Activated naive CD4-positive, alpha-beta T cell treated with anti-CD3 and anti-CD28 coated beads, Interleukin-2, amount 50 U/mL, for 72 hours (primary cell): ENCODE measurements at regions not wholly inside any gene's neighbourhood (a gene's known extent, or its start where the extent isn't known, plus 50 kb on each side); places are given as distances from the start of the nearest gene placed in this dataset.
"Not testable (repeated sequence)": the region's sequence is repeated elsewhere in the genome, so short reads cannot be mapped to it uniquely, and the experiment has no call there.

Experiments used
- ATAC-seq, 2 donors: fragments of 150-1000 bp; cut with Tn5 transposase; 2 replicates each; pipeline ENCODE4 v1.10.0; 2021; ENCODE audit warnings: mild to moderate bottlenecking in 2 of 2, moderate library complexity in 2 of 2
- DNase-seq, 2 donors: peaks; one replicate each; pipeline ENCODE4 v3.0.0; 2021 to 2022; ENCODE audit warnings: low spot score in 2 of 2
- H3K27ac Mint-ChIP-seq, 2 donors: one replicate each; pipeline ENCODE4 v1.8.0; 2022; ENCODE audit warnings: mild to moderate bottlenecking in 2 of 2, mixed read lengths in 2 of 2
- H3K36me3 Mint-ChIP-seq, 2 donors: one replicate each; pipeline ENCODE4 v1.8.0; 2022; ENCODE audit warnings: mixed read lengths in 2 of 2
- H3K9me3 Mint-ChIP-seq, 2 donors: one replicate each; pipeline ENCODE4 v1.8.0; 2022; ENCODE audit warnings: mixed read lengths in 2 of 2

DNA sequence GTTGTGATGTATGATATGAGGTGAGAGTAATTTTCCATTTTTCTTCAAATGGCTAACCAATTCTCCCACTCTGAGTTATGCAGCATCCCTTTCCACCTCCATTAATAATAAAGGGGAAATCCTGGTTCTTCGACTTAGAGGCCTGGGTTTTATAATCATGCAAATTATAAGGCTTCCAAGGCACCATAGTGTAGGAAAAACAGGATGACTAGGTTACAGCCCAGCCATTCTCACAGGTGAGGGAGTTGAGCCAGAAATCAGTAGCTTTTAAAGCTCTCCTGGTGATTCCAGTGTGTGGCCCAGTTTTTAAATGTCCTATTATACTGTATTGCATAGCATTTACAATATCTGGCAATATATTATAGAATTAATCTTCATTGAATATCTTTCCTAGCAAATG, 203.1 kb downstream of the ARHGEF9 start:
- Mint-ChIP-seq H3K36me3 (no peaks in the 10 kb centered on the region), H3K27ac (no peak overlapping the region), H3K9me3 (no peaks in the 10 kb centered on the region)
- DNase-seq, result no peak
- no peak for ATAC-seq

GRCh38 chrX:63581398-63581797, 203.6 kb downstream of the ARHGEF9 start:
- Mint-ChIP-seq H3K9me3 (no peaks in the 10 kb centered on the region), H3K36me3 (no peaks in the 10 kb centered on the region), H3K27ac (no peak overlapping the region)
- ATAC-seq (no peak), DNase-seq (no peak)

DNA sequence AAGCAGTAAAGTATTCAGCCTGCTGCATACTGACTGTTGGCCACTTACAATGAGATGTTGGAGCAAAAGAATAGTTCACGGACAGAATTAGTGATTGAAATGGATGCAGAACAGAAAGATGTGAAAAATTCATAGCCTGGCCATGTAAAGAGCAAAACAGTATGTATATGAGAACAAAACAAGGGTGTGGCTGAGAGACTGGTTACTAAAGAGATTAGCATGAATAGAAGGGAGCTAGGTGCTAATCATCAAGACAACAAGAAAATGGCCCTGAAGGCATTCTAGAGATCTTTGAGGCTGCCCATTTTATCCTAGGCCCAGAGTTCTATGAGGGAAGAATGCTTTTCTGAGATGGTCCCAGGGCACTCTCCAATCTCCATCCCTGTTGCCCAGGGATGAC, 208.5 kb downstream of the ARHGEF9 start:
- Mint-ChIP-seq H3K36me3 (no peaks in the 10 kb centered on the region), H3K9me3 (no peaks in the 10 kb centered on the region), H3K27ac (no peak overlapping the region)
- DNase-seq, result no peak
- no peak for ATAC-seq

- not testable (repeated sequence) for H3K36me3 Mint-ChIP-seq, H3K27ac Mint-ChIP-seq, ATAC-seq, DNase-seq, H3K9me3 Mint-ChIP-seq
Measured at GRCh38 chrX:63575700-63576099, 209.3 kb downstream of the ARHGEF9 start.

DNA sequence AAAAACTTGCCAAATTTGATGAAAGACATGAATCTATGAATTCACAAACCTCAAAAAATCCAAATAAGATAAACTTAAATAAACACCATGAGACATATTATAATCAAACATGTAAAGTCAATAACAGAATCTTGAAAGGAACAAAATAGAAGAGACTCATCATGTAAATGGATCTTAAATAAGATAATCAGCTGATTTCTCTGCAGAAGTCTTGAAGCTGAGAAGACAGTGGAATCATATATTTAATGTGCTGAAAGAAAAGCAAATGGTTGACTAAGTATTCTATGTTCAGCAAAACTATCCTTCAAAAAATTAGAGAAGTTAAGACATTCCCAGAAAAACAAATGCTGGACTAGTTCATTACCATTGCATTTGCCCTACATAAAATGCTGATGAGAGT, 215.7 kb upstream of the SPIN4 start:
- ATAC-seq, result no peak
- Mint-ChIP-seq H3K36me3 (peaks cover 5 to 10% of the 10 kb centered on the region in 2 donors), H3K27ac (no peak overlapping the region), H3K9me3 (peaks cover 0 to 5% of the 10 kb centered on the region in 2 donors)
- DNase-seq, result no peak

DNA sequence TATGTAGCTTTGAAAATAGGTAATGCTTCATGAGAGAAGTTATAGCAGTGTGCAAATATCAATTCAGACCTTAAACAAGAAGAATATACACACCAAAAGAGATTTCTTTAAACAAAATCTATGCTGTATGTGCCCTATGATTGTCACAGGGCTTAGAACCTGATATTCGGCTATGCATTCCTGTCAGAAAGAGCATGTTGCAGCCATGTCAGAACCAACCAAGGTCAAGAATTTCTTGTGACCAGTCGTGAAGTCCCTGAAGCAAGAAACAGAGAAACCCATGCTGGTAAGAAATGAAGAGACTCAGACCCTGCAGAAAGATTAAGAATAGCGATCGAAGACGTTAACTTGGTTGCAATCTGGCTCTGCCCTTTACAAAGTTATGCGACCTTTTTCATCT, 210.3 kb upstream of the SPIN4 start:
- no peak for DNase-seq
- no peak for ATAC-seq
- H3K9me3 Mint-ChIP-seq, result peaks cover 0 to 2% of the 10 kb centered on the region in 2 donors
- H3K36me3 Mint-ChIP-seq, result peaks cover 11 to 17% of the 10 kb centered on the region in 2 donors
- H3K27ac Mint-ChIP-seq, result peak overlapping the region in 1 of 2 donors; percentile 91

- ATAC-seq, result peak; percentile 99
- Mint-ChIP-seq H3K9me3 (peaks cover 2% of the 10 kb centered on the region in 2 donors), H3K27ac (peak overlapping the region; percentile 91), H3K36me3 (peaks cover 11 to 12% of the 10 kb centered on the region in 2 donors)
- peak; percentile 36 to 57 for DNase-seq
Measured at GRCh38 chrX:63560601-63561218, 209.6 kb upstream of the SPIN4 start.

GRCh38 chrX:63551856-63552255, 200.7 kb upstream of the SPIN4 start:
- no peak for DNase-seq
- peaks cover 4 to 5% of the 10 kb centered on the region in 2 donors for H3K9me3 Mint-ChIP-seq
- ATAC-seq, result no peak
- H3K36me3 Mint-ChIP-seq, result peaks cover 12 to 26% of the 10 kb centered on the region in 2 donors
- no peak overlapping the region for H3K27ac Mint-ChIP-seq

GRCh38 chrX:63530654-63531053, 179.5 kb upstream of the SPIN4 start:
- DNase-seq (no peak), ATAC-seq (no peak)
- Mint-ChIP-seq H3K36me3 (peaks cover 28 to 41% of the 10 kb centered on the region in 2 donors), H3K27ac (no peak overlapping the region), H3K9me3 (peaks cover 4 to 13% of the 10 kb centered on the region in 2 donors)

GRCh38 chrX:63529961-63530360, 178.8 kb upstream of the SPIN4 start:
- Mint-ChIP-seq H3K36me3 (peaks cover 24 to 35% of the 10 kb centered on the region in 2 donors), H3K27ac (no peak overlapping the region), H3K9me3 (peaks cover 4 to 13% of the 10 kb centered on the region in 2 donors)
- no peak for DNase-seq
- no peak for ATAC-seq

- Mint-ChIP-seq H3K9me3 (peaks cover 4 to 10% of the 10 kb centered on the region in 2 donors), H3K36me3 (peaks cover 11 to 23% of the 10 kb centered on the region in 2 donors), H3K27ac (no peak overlapping the region)
- DNase-seq (no peak), ATAC-seq (no peak)
Measured at GRCh38 chrX:63526863-63527262, 175.7 kb upstream of the SPIN4 start.

DNA sequence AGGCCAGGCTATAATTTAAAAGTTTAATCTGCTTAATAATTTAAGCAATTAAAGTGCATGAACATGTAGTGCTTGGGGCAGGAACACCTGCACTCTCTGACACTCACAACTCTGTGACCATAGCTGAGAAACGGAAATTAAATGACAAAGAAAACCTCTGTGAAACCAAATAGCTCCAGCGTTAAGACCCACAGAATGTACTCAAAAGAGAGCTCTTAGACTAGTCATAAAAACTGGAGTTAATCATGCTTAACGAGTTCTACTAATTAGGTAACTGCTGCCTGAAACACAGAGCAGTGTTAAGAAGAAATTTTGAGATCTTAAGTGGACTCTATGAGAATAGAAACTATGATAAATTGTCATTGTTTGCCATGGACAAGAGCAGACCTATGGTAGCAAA, 174.4 kb upstream of the SPIN4 start:
- Mint-ChIP-seq H3K36me3 (peaks cover 5 to 17% of the 10 kb centered on the region in 2 donors), H3K9me3 (peaks cover under 1 to 4% of the 10 kb centered on the region in 2 donors), H3K27ac (no peak overlapping the region)
- DNase-seq, result no peak
- ATAC-seq, result no peak

GRCh38 chrX:63519368-63519767, 168.2 kb upstream of the SPIN4 start:
- not testable (repeated sequence) for ATAC-seq, DNase-seq, H3K27ac Mint-ChIP-seq, H3K9me3 Mint-ChIP-seq, H3K36me3 Mint-ChIP-seq

DNA sequence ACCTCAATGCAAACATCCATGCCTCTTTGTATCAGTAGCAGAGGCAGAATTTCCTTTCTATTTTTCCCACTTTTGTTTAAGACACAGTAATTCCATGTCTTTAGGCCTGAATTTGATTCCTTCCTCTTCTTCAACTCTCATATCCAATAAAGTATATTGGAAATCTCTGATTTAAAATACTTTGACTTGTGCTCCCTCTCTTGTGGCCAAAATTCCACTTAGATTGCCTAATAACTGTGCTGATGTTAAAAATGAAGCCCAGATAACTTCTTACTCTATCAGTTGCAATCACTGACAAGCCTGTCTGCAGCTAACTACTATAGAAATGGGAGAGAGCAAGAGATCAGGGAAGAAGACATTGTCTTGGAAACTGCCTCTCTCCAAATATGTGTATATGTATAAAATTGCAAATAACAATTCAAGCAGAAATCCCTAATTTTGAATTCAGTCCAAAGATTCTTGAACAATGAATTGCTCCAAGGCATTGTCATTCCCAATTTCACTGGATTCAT, 163.5 kb upstream of the SPIN4 start:
- Mint-ChIP-seq H3K9me3 (no peaks in the 10 kb centered on the region), H3K27ac (no peak overlapping the region), H3K36me3 (no peaks in the 10 kb centered on the region)
- DNase-seq (no peak), ATAC-seq (no peak)

DNA sequence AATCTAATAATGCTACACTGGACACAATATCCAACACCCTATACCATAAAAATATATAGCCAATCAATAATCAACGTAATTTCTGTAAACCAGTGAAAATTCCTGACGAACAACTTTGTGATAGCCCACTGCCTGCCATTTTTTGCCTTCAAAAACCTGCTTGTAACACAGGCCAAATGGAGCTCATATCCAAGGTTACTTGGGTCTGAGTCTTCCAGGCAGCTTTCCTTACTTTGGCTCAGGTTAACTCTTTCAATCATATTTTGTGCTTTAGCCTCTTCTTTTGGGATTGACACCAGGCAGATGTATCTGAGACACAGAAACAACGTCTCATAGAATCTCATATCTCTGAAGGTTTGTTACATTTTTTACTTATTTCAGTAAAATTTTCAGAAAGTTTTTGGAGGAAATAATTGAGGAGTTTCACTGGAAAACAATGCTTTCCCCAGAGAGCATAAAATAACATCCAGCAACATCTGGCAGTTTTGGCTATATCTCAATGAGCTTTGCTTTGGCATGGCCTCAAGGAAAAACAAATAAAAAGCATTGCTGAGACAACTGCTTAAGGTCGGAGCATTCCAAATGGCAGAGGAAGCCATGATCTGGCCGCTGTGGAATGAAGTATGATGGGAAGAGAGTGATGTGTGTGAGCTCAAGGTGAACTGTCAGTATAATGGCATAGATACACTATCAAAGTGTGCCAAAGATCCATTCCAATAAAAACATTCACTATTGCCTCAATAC, 162.9 kb upstream of the SPIN4 start:
- no peak for ATAC-seq
- no peak overlapping the region for H3K27ac Mint-ChIP-seq
- H3K36me3 Mint-ChIP-seq, result no peaks in the 10 kb centered on the region
- no peaks in the 10 kb centered on the region for H3K9me3 Mint-ChIP-seq
- DNase-seq, result no peak

DNA sequence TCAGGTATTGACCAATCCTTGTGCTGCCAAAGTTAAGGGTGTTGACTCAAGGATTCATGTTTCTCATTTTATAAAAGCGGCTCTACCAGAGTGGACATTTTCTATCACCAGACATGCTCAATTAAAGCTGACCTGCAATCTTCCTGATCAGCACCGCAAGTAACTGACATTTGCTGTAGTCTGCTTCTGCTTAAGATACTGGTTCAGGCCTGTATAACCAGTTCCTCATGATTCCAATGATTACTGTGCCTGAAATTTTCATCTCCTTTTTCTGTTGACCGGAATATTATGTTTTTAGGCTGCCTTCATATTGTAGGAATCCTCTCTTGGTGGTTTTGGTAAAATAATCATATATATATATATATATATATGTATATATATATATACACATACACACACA, 160.2 kb upstream of the SPIN4 start:
- Mint-ChIP-seq H3K27ac (no peak overlapping the region), H3K36me3 (no peaks in the 10 kb centered on the region), H3K9me3 (no peaks in the 10 kb centered on the region)
- DNase-seq, result no peak
- no peak for ATAC-seq

DNA sequence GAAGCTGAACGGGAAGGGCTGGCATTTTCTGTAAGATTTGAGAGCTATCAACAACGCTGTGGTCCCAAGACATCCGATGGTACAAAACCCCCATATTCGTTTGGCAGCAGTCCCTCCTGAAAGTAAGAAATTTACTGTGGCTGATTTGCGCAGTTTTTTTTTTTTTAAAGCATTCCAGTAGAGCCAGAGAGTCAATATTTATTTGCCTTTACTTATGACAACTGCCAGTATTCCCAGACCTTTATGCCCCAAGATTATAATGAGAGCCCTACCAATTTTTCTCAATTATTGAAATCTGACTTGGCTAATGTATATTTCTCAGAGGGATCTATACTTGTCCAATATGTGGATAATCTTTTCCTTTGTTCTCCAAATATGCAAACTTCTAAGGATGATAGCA, 157.5 kb upstream of the SPIN4 start:
- ATAC-seq (no peak), DNase-seq (no peak)
- H3K27ac Mint-ChIP-seq, result no peak overlapping the region
- no peaks in the 10 kb centered on the region for H3K9me3 Mint-ChIP-seq
- no peaks in the 10 kb centered on the region for H3K36me3 Mint-ChIP-seq

- no peaks in the 10 kb centered on the region for H3K36me3 Mint-ChIP-seq
- ATAC-seq, result no peak
- H3K27ac Mint-ChIP-seq, result no peak overlapping the region
- DNase-seq, result no peak
- H3K9me3 Mint-ChIP-seq, result no peaks in the 10 kb centered on the region
Measured at GRCh38 chrX:63506320-63506719, 155.2 kb upstream of the SPIN4 start.
